ENCODE measurements at regions not wholly inside any gene's neighbourhood (a gene's known extent, or its start where the extent isn't known, plus 50 kb on each side); places are given as distances from the start of the nearest gene placed in this dataset.

- TF ChIP-seq EP300 (IDR thresholded peaks at IDR 0.05; ENCODE audit: low read depth) (no peak), POLR2A (IDR thresholded peaks at IDR 0.05) (no peak)
Measured at GRCh38 chr18:25842665-25843064, 247.7 kb downstream of the SS18 start.

Data from transverse colon (tissue), 1 donor.